DMS53 treated with DMSO at 0.1 percent for 48 hours (cell line): ENCODE measurements at regions not wholly inside any gene's neighbourhood (a gene's known extent, or its start where the extent isn't known, plus 50 kb on each side); places are given as distances from the start of the nearest gene placed in this dataset.

Experiments
- DNase-seq: peaks from one replicate; lab custom pipeline; 2025; ENCODE audit not compliant: unreplicated experiment; lab: John Stamatoyannopoulos, UW

GRCh38 chr10:111873041-111873440 is 310.5 kb downstream of the GPAM start:
- DNase-seq, result no peak

GRCh38 chr10:111873621-111874135 is 309.9 kb downstream of the GPAM start:
- no peak for DNase-seq

GRCh38 chr10:111874576-111874975 is 309.0 kb downstream of the GPAM start:
- DNase-seq, result no peak

GRCh38 chr10:111875725-111876124 is 307.8 kb downstream of the GPAM start:
- no peak for DNase-seq

- DNase-seq, result no peak
Observed at GRCh38 chr10:111877258-111877657, 306.3 kb downstream of the GPAM start.

GRCh38 chr10:111879969-111880368 is 303.6 kb downstream of the GPAM start:
- DNase-seq, result no peak

- DNase-seq, result no peak
Observed at GRCh38 chr10:111885046-111885445, 298.5 kb downstream of the GPAM start.

- DNase-seq, result no peak
Observed at GRCh38 chr10:111885919-111886318, 297.6 kb downstream of the GPAM start.

- DNase-seq, result no peak
Observed at GRCh38 chr10:111887266-111887665, 296.3 kb downstream of the GPAM start.

- no peak for DNase-seq
Observed at GRCh38 chr10:111890046-111890445, 293.5 kb downstream of the GPAM start.

- DNase-seq, result no peak
Observed at GRCh38 chr10:111916011-111916410, 267.6 kb downstream of the GPAM start.

- DNase-seq, result no peak
Observed at GRCh38 chr10:111921821-111922220, 261.7 kb downstream of the GPAM start.

GRCh38 chr10:111923032-111923431 is 260.5 kb downstream of the GPAM start:
- no peak for DNase-seq

- DNase-seq, result no peak
Observed at GRCh38 chr10:111926286-111926685, 257.3 kb downstream of the GPAM start.

GRCh38 chr10:111933937-111934336 is 249.6 kb downstream of the GPAM start:
- no peak for DNase-seq

GRCh38 chr10:111934931-111935330 is 248.6 kb downstream of the GPAM start:
- DNase-seq, result no peak

GRCh38 chr10:111936143-111936542 is 247.4 kb downstream of the GPAM start:
- DNase-seq, result no peak

- no peak for DNase-seq
Observed at GRCh38 chr10:111944331-111944730, 239.2 kb downstream of the GPAM start.

- DNase-seq, result no peak
Observed at GRCh38 chr10:111953949-111954348, 229.6 kb downstream of the GPAM start.

- no peak for DNase-seq
Observed at GRCh38 chr10:111954386-111954785, 229.2 kb downstream of the GPAM start.

- no peak for DNase-seq
Observed at GRCh38 chr10:111956841-111957240, 226.7 kb downstream of the GPAM start.

- DNase-seq, result no peak
Observed at GRCh38 chr10:111962951-111963350, 220.6 kb downstream of the GPAM start.

GRCh38 chr10:111967116-111967515 is 216.4 kb downstream of the GPAM start:
- DNase-seq, result no peak

GRCh38 chr10:111967547-111967946 is 216.0 kb downstream of the GPAM start:
- DNase-seq, result no peak
